Fibroblast of villous mesenchyme (primary cell): ENCODE measurements at regions not wholly inside any gene's neighbourhood (a gene's known extent, or its start where the extent isn't known, plus 50 kb on each side); places are given as distances from the start of the nearest gene placed in this dataset.

Source experiments
- DNase-seq: peaks from one replicate; pipeline ENCODE4 v3.0.0-alpha.2; 2010; ENCODE audit warnings: low read depth
- H3K4me3 ChIP-seq: 2 replicates; pipeline ENCODE4 v1.5.1; 2011; ENCODE audit warnings: low read depth, mild to moderate bottlenecking, low read length
- CTCF ChIP-seq: IDR thresholded peaks from 2 replicates; pipeline ENCODE4 v1.5.1; 2012; ENCODE audit warnings: low read depth, mild to moderate bottlenecking, low read length; ENCODE audit not compliant: insufficient read depth

- no peak for TF ChIP-seq CTCF
- H3K4me3 ChIP-seq, result no peak overlapping the region
- DNase-seq, result no peak
Measured at GRCh38 chr6:169960886-169961611, 209.6 kb downstream of the ERMARD start.

- TF ChIP-seq CTCF, result no peak
- no peak overlapping the region for H3K4me3 ChIP-seq
- no peak for DNase-seq
Measured at GRCh38 chr6:169960521-169960885, 209.1 kb downstream of the ERMARD start.

GRCh38 chr6:169960003-169960344 is 208.6 kb downstream of the ERMARD start:
- no peak for DNase-seq
- H3K4me3 ChIP-seq, result no peak overlapping the region
- TF ChIP-seq CTCF, result no peak

- TF ChIP-seq CTCF, result no peak
- DNase-seq, result no peak
- no peak overlapping the region for H3K4me3 ChIP-seq
Measured at GRCh38 chr6:169959136-169960002, 207.9 kb downstream of the ERMARD start.

- no peak for TF ChIP-seq CTCF
- no peak for DNase-seq
- H3K4me3 ChIP-seq, result no peak overlapping the region
Measured at GRCh38 chr6:169958510-169958909, 207.1 kb downstream of the ERMARD start.

GRCh38 chr6:169957351-169957963 is 206.0 kb downstream of the ERMARD start:
- TF ChIP-seq CTCF, result no peak
- H3K4me3 ChIP-seq, result no peak overlapping the region
- no peak for DNase-seq
